ENCODE measurements at regions not wholly inside any gene's neighbourhood (a gene's known extent, or its start where the extent isn't known, plus 50 kb on each side); places are given as distances from the start of the nearest gene placed in this dataset.

GRCh38 chr12:88371416-88372183 is 208.7 kb downstream of the KITLG start:
- Histone ChIP-seq H3K27me3 (ENCODE audit: control insufficient read depth, insufficient read depth, low read length) (no peaks in the 10 kb centered on the region), H3K9me3 (replicated peaks; ENCODE audit: low read length) (no peaks in the 10 kb centered on the region), H3K4me2 (ENCODE audit: low read length) (peak overlapping the region; percentile 32), H3K9ac (ENCODE audit: low read depth, low read length) (no peak overlapping the region), H3K4me3 (ENCODE audit: low read length) (no peak overlapping the region), H3K36me3 (ENCODE audit: insufficient read depth, low read length) (no peaks in the 10 kb centered on the region), H3K4me1 (ENCODE audit: control insufficient read depth, insufficient read depth, low read length) (peaks cover 11% of the 10 kb centered on the region)

DNA sequence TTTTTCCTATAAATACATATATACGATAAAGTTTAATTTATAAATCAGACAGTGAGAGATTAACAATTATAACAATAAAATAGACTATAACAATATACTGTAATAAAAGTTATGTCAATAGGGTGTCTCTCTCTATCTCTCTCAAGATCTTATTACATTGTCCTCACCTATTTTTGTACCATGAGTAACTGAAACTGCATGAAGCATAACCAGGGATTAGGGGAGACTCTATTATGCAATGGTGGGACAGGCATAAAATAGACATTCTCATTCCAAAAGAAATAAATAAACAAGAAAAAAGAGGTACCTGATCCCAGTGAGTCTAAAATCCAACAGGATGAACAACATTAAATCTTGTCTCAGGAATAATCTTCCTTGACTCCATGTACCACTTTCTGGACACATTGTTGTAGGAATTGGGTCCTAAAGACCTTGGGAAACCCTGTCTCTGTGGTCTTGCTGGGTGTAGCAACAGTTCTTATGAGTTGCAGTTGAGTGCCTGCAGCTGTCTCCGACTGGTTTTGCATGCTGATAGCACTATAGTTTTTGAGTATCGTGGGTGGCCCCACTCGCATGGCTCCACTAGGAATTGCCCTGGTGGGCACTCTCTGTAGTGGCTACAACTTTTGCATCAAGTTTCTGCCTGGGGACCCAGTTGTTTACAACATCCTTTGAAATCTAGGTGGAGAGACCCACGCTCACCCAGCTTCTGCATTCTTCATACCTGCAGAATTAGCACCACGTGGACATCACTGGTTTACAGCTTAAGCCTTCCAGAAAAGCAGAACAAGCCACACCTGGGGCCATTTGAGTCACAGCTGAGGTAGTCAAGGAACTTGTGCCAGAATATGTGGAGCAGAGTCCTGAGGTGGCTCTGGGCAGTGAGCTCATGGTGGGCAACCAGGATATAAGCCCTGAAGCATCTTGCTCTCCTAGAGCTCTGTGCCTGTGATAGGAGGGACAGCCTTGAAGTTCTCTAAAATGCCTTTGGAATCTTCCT is 204.7 kb downstream of the KITLG start:
- Histone ChIP-seq H3K9ac (ENCODE audit: low read depth, low read length) (no peak overlapping the region), H3K4me2 (ENCODE audit: low read length) (no peak overlapping the region), H3K9me3 (replicated peaks; ENCODE audit: low read length) (no peaks in the 10 kb centered on the region), H3K36me3 (ENCODE audit: insufficient read depth, low read length) (no peaks in the 10 kb centered on the region), H3K4me3 (ENCODE audit: low read length) (no peak overlapping the region), H3K27me3 (ENCODE audit: control insufficient read depth, insufficient read depth, low read length) (no peaks in the 10 kb centered on the region), H3K4me1 (ENCODE audit: control insufficient read depth, insufficient read depth, low read length) (peaks cover 11% of the 10 kb centered on the region)

DNA sequence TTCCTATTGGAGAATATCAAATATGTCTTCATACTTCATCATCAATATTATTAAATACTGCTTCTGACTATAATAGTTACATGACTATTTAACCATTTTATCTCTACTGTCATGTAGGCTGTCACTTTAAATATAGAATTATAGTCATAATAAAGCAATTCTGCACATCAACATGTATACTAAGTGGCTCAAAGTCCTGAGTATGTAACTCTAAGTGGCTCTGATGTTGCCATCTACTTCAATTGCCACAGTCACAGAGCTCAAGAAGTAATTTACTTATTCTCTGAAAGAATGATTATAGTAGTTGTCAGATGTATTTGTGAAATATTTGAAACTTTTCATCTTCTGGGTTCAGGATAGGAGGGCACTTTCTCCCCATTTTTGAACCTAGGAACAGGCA is 202.3 kb downstream of the KITLG start:
- H3K27me3 ChIP-seq (ENCODE audit: control insufficient read depth, insufficient read depth, low read length): no peaks in the 10 kb centered on the region
- no peak overlapping the region for H3K9ac ChIP-seq (ENCODE audit: low read depth, low read length)
- no peaks in the 10 kb centered on the region for H3K4me1 ChIP-seq (ENCODE audit: control insufficient read depth, insufficient read depth, low read length)
- H3K36me3 ChIP-seq (ENCODE audit: insufficient read depth, low read length): no peaks in the 10 kb centered on the region
- H3K4me3 ChIP-seq (ENCODE audit: low read length): no peak overlapping the region
- H3K4me2 ChIP-seq (ENCODE audit: low read length): no peak overlapping the region
- no peaks in the 10 kb centered on the region for H3K9me3 ChIP-seq (replicated peaks; ENCODE audit: low read length)

DNA sequence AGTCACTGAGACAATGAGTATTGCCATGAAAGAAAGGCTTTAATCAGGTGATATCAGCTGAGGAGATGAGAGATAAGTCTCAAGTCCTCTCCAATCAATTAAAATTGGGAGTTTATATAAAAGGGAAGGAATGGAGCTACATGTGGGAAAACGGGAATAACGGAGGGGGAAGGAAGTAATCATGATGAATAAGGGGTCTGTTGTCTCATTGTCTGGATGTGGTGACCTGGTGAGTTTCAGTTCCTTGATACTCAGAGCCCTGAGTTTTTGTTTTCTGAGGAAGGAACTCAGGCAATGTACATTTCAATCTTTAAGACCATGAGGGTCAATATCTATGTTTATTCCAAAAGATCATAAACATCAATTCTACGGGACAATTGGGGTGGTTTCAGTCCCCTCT is 198.8 kb downstream of the KITLG start:
- H3K36me3 ChIP-seq (ENCODE audit: insufficient read depth, low read length): no peaks in the 10 kb centered on the region
- H3K9me3 ChIP-seq (replicated peaks; ENCODE audit: low read length): no peaks in the 10 kb centered on the region
- no peaks in the 10 kb centered on the region for H3K27me3 ChIP-seq (ENCODE audit: control insufficient read depth, insufficient read depth, low read length)
- no peak overlapping the region for H3K4me3 ChIP-seq (ENCODE audit: low read length)
- H3K9ac ChIP-seq (ENCODE audit: low read depth, low read length): no peak overlapping the region
- H3K4me1 ChIP-seq (ENCODE audit: control insufficient read depth, insufficient read depth, low read length): no peaks in the 10 kb centered on the region
- no peak overlapping the region for H3K4me2 ChIP-seq (ENCODE audit: low read length)

- Histone ChIP-seq H3K4me3 (ENCODE audit: low read length) (no peak overlapping the region), H3K27me3 (ENCODE audit: control insufficient read depth, insufficient read depth, low read length) (no peaks in the 10 kb centered on the region), H3K9me3 (replicated peaks; ENCODE audit: low read length) (no peaks in the 10 kb centered on the region), H3K4me1 (ENCODE audit: control insufficient read depth, insufficient read depth, low read length) (no peaks in the 10 kb centered on the region), H3K9ac (ENCODE audit: low read depth, low read length) (no peak overlapping the region), H3K36me3 (ENCODE audit: insufficient read depth, low read length) (no peaks in the 10 kb centered on the region), H3K4me2 (ENCODE audit: low read length) (no peak overlapping the region)
These were observed 196.9 kb downstream of the KITLG start for GRCh38 chr12:88383405-88383804.

GRCh38 chr12:88388566-88389540 is 191.4 kb downstream of the KITLG start:
- H3K9me3 ChIP-seq (replicated peaks; ENCODE audit: low read length): no peaks in the 10 kb centered on the region
- no peaks in the 10 kb centered on the region for H3K27me3 ChIP-seq (ENCODE audit: control insufficient read depth, insufficient read depth, low read length)
- no peak overlapping the region for H3K4me2 ChIP-seq (ENCODE audit: low read length)
- peaks cover 8% of the 10 kb centered on the region for H3K4me1 ChIP-seq (ENCODE audit: control insufficient read depth, insufficient read depth, low read length)
- H3K4me3 ChIP-seq (ENCODE audit: low read length): no peak overlapping the region
- H3K9ac ChIP-seq (ENCODE audit: low read depth, low read length): no peak overlapping the region
- H3K36me3 ChIP-seq (ENCODE audit: insufficient read depth, low read length): no peaks in the 10 kb centered on the region

DNA sequence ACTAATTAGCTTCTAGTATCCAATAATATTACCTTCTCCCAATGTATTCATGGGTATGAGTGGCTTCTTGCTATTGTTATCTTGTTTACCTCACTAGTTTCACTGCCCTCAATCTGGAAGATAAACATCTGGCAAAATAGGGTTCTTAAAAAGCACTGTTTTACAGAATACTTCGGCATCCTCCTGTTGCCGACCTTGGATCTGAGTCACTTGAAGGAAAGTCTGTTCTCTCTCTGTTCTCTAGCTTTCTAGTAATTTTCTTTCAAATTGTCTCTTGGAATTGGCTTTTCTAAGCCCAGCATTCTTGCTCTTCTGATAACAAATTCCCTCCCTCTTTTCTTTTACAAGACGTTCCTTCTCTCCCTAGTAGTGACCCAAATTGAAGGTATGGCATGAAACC is 189.5 kb downstream of the KITLG start:
- no peaks in the 10 kb centered on the region for H3K27me3 ChIP-seq (ENCODE audit: control insufficient read depth, insufficient read depth, low read length)
- no peaks in the 10 kb centered on the region for H3K9me3 ChIP-seq (replicated peaks; ENCODE audit: low read length)
- H3K4me1 ChIP-seq (ENCODE audit: control insufficient read depth, insufficient read depth, low read length): peaks cover 8% of the 10 kb centered on the region
- no peaks in the 10 kb centered on the region for H3K36me3 ChIP-seq (ENCODE audit: insufficient read depth, low read length)
- no peak overlapping the region for H3K9ac ChIP-seq (ENCODE audit: low read depth, low read length)
- no peak overlapping the region for H3K4me3 ChIP-seq (ENCODE audit: low read length)
- no peak overlapping the region for H3K4me2 ChIP-seq (ENCODE audit: low read length)

DNA sequence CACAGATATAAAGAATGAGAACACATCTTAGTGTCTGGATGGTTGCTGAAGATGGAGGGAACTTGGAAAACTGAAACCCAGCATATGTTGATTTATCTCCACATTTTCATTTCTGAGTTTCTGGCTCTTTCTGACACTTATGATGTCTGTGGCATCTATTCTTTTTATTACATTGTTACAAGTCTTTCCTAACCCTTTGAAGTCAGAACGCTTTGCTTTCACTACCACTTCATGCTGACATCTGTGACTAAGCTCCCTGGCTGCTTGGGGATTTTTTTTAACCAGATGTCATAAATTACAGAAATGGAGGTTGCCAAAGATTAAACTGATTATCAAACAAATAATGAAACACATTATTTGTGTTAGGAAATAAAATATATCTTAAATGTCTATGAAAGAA is 188.7 kb downstream of the KITLG start:
- no peaks in the 10 kb centered on the region for H3K9me3 ChIP-seq (replicated peaks; ENCODE audit: low read length)
- H3K27me3 ChIP-seq (ENCODE audit: control insufficient read depth, insufficient read depth, low read length): no peaks in the 10 kb centered on the region
- H3K4me3 ChIP-seq (ENCODE audit: low read length): no peak overlapping the region
- peak overlapping the region; percentile 28 for H3K4me2 ChIP-seq (ENCODE audit: low read length)
- H3K9ac ChIP-seq (ENCODE audit: low read depth, low read length): peak overlapping the region; percentile 8
- no peaks in the 10 kb centered on the region for H3K36me3 ChIP-seq (ENCODE audit: insufficient read depth, low read length)
- peaks cover 8% of the 10 kb centered on the region for H3K4me1 ChIP-seq (ENCODE audit: control insufficient read depth, insufficient read depth, low read length)

GRCh38 chr12:88393017-88393767 is 187.1 kb downstream of the KITLG start:
- no peaks in the 10 kb centered on the region for H3K36me3 ChIP-seq (ENCODE audit: insufficient read depth, low read length)
- H3K9ac ChIP-seq (ENCODE audit: low read depth, low read length): no peak overlapping the region
- no peaks in the 10 kb centered on the region for H3K27me3 ChIP-seq (ENCODE audit: control insufficient read depth, insufficient read depth, low read length)
- H3K4me1 ChIP-seq (ENCODE audit: control insufficient read depth, insufficient read depth, low read length): peaks cover 8% of the 10 kb centered on the region
- no peak overlapping the region for H3K4me2 ChIP-seq (ENCODE audit: low read length)
- no peaks in the 10 kb centered on the region for H3K9me3 ChIP-seq (replicated peaks; ENCODE audit: low read length)
- H3K4me3 ChIP-seq (ENCODE audit: low read length): no peak overlapping the region

- no peaks in the 10 kb centered on the region for H3K36me3 ChIP-seq (ENCODE audit: insufficient read depth, low read length)
- peaks cover 4% of the 10 kb centered on the region for H3K4me1 ChIP-seq (ENCODE audit: control insufficient read depth, insufficient read depth, low read length)
- H3K9ac ChIP-seq (ENCODE audit: low read depth, low read length): no peak overlapping the region
- no peak overlapping the region for H3K4me3 ChIP-seq (ENCODE audit: low read length)
- H3K27me3 ChIP-seq (ENCODE audit: control insufficient read depth, insufficient read depth, low read length): no peaks in the 10 kb centered on the region
- no peaks in the 10 kb centered on the region for H3K9me3 ChIP-seq (replicated peaks; ENCODE audit: low read length)
- H3K4me2 ChIP-seq (ENCODE audit: low read length): no peak overlapping the region
These were observed 182.2 kb downstream of the KITLG start for GRCh38 chr12:88398031-88398430.

Data from skeletal muscle satellite cell (primary cell).